Fibroblast of skin of left quadriceps (primary cell): ENCODE measurements at regions not wholly inside any gene's neighbourhood (a gene's known extent, or its start where the extent isn't known, plus 50 kb on each side); places are given as distances from the start of the nearest gene placed in this dataset.

Experiments
- DNase-seq, 2 experiments: peaks; one replicate each; pipeline ENCODE4 v3.0.0-alpha.2; 2013; ENCODE audit warnings: low read depth in 2 of 2

DNA sequence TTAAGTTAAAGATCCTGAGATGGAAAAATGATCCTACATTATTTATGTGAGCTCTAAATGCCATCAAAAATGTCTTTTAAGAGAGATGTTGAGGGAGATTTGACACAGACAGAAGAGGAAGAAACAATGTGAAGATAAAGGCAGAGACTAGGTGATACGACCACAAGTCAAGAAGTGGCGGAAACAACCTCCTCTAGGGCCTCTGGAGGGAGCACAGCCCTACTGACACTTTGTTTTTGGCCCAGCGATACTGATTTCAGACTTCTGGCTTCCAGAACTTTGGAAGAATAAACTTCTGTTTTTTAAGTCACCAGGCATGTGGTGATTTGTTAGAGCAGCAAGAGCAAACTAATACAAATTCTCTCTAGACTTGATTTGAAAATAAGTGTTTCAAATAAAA is 1216.1 kb downstream of the FSTL5 start:
- no peak for DNase-seq

DNA sequence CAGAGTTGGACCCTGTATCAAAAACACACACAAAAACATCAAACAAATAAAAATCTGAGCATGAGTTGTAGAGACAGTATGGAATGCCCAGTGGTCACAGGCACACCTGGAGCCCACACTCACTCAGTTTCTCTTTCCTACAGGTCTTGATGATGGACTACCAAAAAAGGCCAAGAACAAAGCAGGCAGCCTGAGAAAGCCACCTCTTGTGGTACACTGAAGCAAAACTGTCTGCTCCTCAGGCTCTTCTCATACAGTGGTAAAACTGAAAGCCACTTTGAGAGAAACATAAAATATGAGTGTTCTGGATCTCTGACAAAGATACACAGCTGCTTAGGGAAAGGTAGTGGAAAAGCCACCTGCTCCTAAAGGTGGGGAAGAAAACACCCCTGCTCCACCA is 1206.9 kb downstream of the FSTL5 start:
- DNase-seq, result no peak

DNA sequence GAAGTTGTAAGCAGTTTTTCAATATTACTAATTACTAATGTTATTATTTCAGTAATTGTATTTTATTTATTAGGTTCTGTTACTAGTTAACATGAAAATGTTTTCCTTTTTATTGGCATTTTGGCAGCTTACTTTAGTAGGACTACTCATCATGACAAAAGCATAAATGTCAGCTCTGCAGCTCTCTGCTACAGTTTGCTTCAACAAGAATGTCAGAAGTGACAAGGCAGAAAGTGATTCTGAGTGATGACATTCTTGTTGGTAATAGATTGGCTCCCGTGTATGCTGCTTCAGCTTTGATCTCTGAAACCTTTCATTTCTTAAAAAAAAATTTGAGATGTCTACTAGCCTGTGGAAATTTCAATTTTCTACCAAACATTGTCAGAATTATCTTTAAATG is 1193.9 kb downstream of the FSTL5 start:
- DNase-seq, result no peak

DNA sequence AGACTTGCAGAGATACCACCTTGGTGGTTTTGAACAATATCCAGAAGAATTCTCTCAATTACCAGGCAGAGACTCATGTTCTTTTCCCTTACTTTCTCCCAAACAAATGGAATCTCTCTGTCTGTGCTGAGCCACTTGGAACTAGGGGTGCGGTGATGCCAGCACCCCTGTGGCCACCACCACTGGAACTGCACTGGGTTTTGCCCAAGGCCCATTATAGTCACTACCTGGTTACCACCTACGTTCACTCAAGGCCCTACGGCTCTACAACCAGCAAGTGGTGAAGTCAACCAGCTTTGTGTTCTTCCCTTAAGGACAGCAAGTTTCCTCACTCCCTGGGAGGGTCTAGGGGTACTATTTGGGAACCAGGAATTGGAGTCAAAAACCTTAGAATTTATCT is 1183.7 kb downstream of the FSTL5 start:
- DNase-seq, result no peak

DNA sequence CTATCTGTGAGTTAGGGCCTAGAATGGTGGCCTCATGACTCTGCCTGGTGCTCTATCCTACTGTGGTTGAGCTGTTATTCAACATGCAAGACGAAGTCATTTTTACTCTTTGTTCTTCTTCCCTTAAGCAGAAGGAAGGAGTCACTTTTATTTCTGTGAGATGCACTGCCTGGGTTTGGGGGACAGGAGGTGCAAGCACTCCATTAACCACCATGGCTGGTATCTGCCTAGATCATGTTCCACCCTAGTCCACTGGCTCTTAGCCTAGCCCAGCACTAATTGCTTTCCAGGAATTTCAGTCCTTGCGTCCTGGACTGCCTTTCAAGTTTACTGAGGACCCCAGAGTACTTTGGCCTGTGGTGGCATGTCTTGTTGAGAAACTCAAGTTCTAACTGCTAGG is 1182.7 kb downstream of the FSTL5 start:
- no peak for DNase-seq

DNA sequence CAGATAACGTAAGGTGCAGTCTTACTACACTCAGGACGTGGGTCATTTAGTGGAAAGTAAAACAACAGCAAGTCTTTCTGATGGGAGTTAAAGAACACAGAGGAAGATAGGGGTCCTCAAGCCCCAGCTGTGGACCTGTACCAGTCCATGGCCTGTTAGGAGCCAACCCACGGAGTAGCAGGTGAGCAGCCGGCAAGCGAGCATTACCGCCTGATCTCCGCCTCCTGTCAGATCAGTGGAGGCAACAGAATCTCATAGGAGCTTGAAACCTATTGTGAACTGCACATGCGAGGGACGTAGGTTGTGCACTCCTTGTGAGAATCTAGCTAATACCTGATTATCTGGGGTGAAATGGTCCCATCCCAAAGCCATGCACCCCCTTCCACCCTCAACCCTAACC is 1180.8 kb downstream of the FSTL5 start:
- DNase-seq, result no peak

DNA sequence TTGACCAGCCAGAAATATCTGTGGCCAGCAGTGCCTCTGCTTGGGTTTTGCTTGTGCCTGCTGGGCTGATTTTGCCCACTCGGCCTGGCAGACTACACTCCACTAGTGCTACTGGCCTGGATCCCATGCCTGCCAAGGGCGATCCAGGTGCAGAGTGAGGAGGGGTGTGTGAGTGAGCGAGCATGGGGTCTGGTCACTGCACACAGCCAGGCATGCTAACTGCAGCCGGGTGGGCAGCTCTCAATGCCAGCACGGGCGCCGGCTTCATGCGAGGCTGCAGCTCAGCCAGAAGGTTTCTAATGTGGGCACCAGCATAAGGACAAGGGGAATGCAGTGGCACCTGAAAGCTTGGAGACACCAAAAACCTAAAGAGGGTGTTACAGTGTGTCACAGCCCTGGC is 1161.4 kb downstream of the FSTL5 start:
- no peak for DNase-seq

DNA sequence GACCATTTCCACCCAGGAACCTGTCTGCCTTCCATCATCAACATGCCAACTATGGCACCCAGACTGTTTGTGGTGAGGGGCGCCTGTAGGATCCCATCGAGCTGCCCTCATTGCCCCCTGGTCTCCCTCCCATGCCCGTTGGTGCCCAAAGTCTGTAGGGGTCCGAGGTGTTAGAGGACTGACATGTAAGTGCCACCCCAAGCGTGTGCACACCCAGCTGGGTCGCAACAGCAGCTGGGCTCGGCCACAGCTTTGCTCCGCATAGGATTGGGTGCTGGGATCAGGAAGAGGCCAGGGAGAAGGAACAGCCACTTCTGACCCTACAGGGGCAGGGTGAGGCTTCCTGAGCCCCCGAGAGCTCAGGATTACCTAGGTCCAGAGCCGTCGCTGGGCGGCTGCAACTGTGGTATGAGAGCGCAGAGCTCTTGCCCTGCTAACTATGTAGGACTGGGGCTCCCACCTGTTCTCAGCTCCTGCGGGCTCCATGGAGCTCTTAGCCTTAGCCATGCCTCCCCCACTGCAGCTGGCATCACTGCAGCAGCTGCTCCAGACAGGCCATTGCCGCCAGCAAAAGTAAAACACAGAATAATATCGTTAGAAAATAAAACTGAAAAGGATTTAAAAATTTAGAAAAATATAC is 1160.3 kb downstream of the FSTL5 start:
- no peak for DNase-seq

DNA sequence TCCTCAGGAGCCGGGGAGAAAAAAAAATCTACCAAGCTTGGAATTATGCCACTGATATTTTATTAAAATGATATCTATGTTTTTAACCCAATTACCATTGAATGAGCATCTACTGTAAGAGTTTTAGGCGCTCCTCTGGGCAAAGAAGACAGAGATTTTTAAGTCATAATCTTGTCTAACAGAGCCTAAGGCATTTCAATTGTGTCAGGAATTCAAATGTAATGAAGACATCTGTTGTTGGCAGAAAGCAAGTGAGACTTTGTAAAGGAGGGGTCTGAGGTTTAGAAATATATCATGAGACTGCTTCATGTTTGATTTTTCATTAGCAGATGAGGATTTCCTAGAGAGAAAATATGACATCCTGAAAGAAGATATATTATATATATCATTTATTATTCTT is 1158.1 kb downstream of the FSTL5 start:
- no peak for DNase-seq

DNA sequence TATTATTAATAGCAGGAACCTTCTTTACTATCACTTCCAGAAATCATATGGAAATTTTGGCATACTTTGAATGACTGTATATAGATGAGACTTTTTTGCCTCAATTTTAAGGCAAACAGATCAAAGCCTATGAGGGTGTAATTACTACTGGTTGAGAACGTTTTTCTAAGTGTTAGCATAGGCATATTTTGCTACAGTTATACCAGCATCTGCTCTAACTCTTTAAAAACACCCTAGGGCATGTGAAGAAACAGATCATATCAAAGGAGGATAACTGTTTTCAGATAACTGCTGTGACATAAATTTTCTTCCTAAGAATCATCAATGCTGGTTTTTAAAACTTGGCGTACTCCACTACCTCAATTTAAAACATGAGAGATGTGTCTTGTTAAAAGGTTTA is 1155.3 kb downstream of the FSTL5 start:
- no peak for DNase-seq

DNA sequence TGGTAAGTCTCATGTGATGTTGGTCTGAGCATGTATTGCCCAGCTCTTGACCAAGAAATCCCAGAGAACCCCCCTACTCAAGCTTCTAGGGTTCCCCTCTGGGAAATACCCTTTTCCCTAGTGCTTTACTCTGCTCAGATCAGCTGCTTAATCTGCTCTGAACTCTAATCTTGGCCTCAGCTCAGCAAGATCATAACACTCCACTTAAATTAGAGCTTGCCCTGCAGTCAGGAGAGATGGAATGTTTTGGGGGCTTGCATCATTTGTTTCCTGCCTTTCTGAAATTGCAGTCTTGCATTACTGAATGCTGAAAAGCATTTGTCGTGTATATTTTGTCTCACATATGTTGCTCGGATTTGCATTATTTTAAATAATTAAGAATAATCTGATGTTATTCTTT is 1153.6 kb downstream of the FSTL5 start:
- no peak for DNase-seq
